ENCODE measurements at regions not wholly inside any gene's neighbourhood (a gene's known extent, or its start where the extent isn't known, plus 50 kb on each side); places are given as distances from the start of the nearest gene placed in this dataset.

DNA sequence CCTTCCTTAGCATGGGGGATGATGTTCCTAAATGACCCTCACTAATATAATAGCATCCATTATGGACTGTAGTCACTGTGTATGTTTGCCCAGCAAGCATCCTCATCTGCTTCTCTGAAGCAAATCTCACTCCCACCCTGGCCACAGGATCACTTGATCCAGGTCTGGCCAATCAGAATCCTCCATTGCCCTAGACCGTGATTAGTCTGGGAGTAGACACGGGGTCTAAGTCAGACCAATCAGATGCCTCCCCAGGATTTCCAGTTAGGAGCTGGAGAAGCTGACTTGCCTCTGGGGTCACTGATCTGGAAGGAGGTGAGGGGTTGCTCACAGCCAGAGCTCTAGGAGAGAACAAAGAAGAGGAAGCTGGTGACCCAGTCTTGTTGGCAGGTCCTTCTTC is 153.9 kb downstream of the DHX35 start:
- no peak overlapping the region for H3K4me3 ChIP-seq (replicated peaks in 1 of 3; ENCODE audit: insufficient read depth in 1 of 3, low read depth in 1 of 3, low read length in 3 of 3)
- no peak overlapping the region for H3K4me2 ChIP-seq (ENCODE audit: insufficient read depth, low read length)
- no peak for DNase-seq (ENCODE audit: low read depth, low spot score)
- H3K79me2 ChIP-seq (ENCODE audit: control insufficient read depth, insufficient read depth, low read length): no peaks in the 10 kb centered on the region
- H4K20me1 ChIP-seq (replicated peaks; ENCODE audit: control insufficient read depth, extremely low read depth, insufficient read depth, low read length): no peaks in the 10 kb centered on the region
- H3K9ac ChIP-seq (replicated peaks; ENCODE audit: extremely low read depth, insufficient read depth, low read length): no peak overlapping the region
- POLR2A ChIA-PET: no interaction called here
- FAIRE-seq: no peak
- H3K36me3 ChIP-seq (ENCODE audit: control insufficient read depth in 2 of 2, extremely low read depth in 1 of 2, insufficient read depth in 2 of 2, low read length in 2 of 2): no peaks in the 10 kb centered on the region
- no peaks in the 10 kb centered on the region for H3K9me1 ChIP-seq (replicated peaks; ENCODE audit: control insufficient read depth, extremely low read depth, insufficient read depth, low read length)
- intact Hi-C loops (cut with micrococcal nuclease): no loop called here
- CTCF ChIA-PET: no interaction called here
- dilution Hi-C loops (cut with MboI; ENCODE audit: extremely low pct_ligation_motif_present, low sequenced_read_pairs): no loop called here
- TF ChIP-seq EZH2 (IDR thresholded peaks at IDR 0.05; ENCODE audit: borderline replicate concordance, low read depth, low read length, severe bottlenecking) (no peak), GATA2 (IDR thresholded peaks at IDR 0.05; ENCODE audit: insufficient read depth, insufficient read length, low read depth, low read length) (no peak), MYC (IDR thresholded peaks at IDR 0.05; ENCODE audit: low read depth, low read length) (no peak), POLR2AphosphoS5 (IDR thresholded peaks at IDR 0.05; ENCODE audit: insufficient read depth, low read depth, low read length) (no peak)
- H3K27me3 ChIP-seq (ENCODE audit: control insufficient read depth in 2 of 2, insufficient read depth in 2 of 2, low read length in 2 of 2): peaks cover 0 to 13% of the 10 kb centered on the region in 2 experiments
- no peaks in the 10 kb centered on the region for H3K9me3 ChIP-seq (replicated peaks; ENCODE audit: control insufficient read depth, insufficient read depth, low read length)
- H2AFZ ChIP-seq (ENCODE audit: low read depth, low read length): no peak overlapping the region
- BruUV-seq (replicated peaks): no TSS peak
- no peak overlapping the region for H3K27ac ChIP-seq (ENCODE audit: insufficient read depth, low read depth, low read length)
- H3K4me1 ChIP-seq (ENCODE audit: control insufficient read depth, extremely low read depth, insufficient read depth, low read length): peaks cover 2% of the 10 kb centered on the region

GRCh38 chr20:39112178-39112743 is 150.1 kb downstream of the DHX35 start:
- POLR2A ChIA-PET: interaction anchor here (1.7 kb wide), 1 partner anchor 1576 kb away, joined by 6 read pairs; the partner anchor contains the start of gene MAFB
- peak; percentile 87 for FAIRE-seq
- no peaks in the 10 kb centered on the region for H4K20me1 ChIP-seq (replicated peaks; ENCODE audit: control insufficient read depth, extremely low read depth, insufficient read depth, low read length)
- intact Hi-C loops (cut with micrococcal nuclease) (loop anchor here (1.0 to 5.0 kb wide), 4 partner anchors 152 to 1851 kb away; no protein-coding TSS in a partner anchor), dilution Hi-C loops (cut with MboI; ENCODE audit: extremely low pct_ligation_motif_present, low sequenced_read_pairs) (no loop called here)
- H3K4me3 ChIP-seq (replicated peaks in 1 of 3; ENCODE audit: insufficient read depth in 1 of 3, low read depth in 1 of 3, low read length in 3 of 3): no peak overlapping the region
- no peak overlapping the region for H3K9ac ChIP-seq (replicated peaks; ENCODE audit: extremely low read depth, insufficient read depth, low read length)
- BruUV-seq (replicated peaks): no TSS peak
- H3K9me3 ChIP-seq (replicated peaks; ENCODE audit: control insufficient read depth, insufficient read depth, low read length): no peaks in the 10 kb centered on the region
- no peaks in the 10 kb centered on the region for H3K9me1 ChIP-seq (replicated peaks; ENCODE audit: control insufficient read depth, extremely low read depth, insufficient read depth, low read length)
- no peak for TF ChIP-seq JUN (IDR thresholded peaks at IDR 0.05; ENCODE audit: borderline replicate concordance, insufficient read depth, insufficient read length, low read depth)
- peak; percentile 49 to 62 for TF ChIP-seq CTCF (IDR thresholded peaks at IDR 0.05; ENCODE audit: extremely low read depth in 1 of 2, insufficient read depth in 1 of 2, low read depth in 1 of 2, low read length in 2 of 2)
- peak; percentile 41 for DNase-seq (ENCODE audit: low read depth, low spot score)
- H3K4me2 ChIP-seq (ENCODE audit: insufficient read depth, low read length): no peak overlapping the region
- CTCF ChIA-PET: interaction anchor here (1.0 to 4.8 kb wide), 10 partner anchors 17 to 1851 kb away, joined by 3 to 56 read pairs (median 6); partner anchors contain the start of gene MAFB
- H3K4me1 ChIP-seq (ENCODE audit: control insufficient read depth, extremely low read depth, insufficient read depth, low read length): peaks cover 22% of the 10 kb centered on the region
- no peak overlapping the region for H2AFZ ChIP-seq (ENCODE audit: low read depth, low read length)
- H3K27me3 ChIP-seq (ENCODE audit: control insufficient read depth in 2 of 2, insufficient read depth in 2 of 2, low read length in 2 of 2): peaks cover 2 to 20% of the 10 kb centered on the region in 2 experiments
- no peaks in the 10 kb centered on the region for H3K79me2 ChIP-seq (ENCODE audit: control insufficient read depth, insufficient read depth, low read length)
- H3K27ac ChIP-seq (ENCODE audit: insufficient read depth, low read depth, low read length): no peak overlapping the region
- H3K36me3 ChIP-seq (ENCODE audit: control insufficient read depth in 2 of 2, extremely low read depth in 1 of 2, insufficient read depth in 2 of 2, low read length in 2 of 2): no peaks in the 10 kb centered on the region
